PC-3 (cell line): ENCODE measurements at regions not wholly inside any gene's neighbourhood (a gene's known extent, or its start where the extent isn't known, plus 50 kb on each side); places are given as distances from the start of the nearest gene placed in this dataset.
"Not testable (repeated sequence)": the region's sequence is repeated elsewhere in the genome, so short reads cannot be mapped to it uniquely, and the experiment has no call there.

ENCODE experiments used
- ATAC-seq: fragments of 200-7000 bp; cut with Tn5 transposase; 2 replicates; pipeline ENCODE4 v1.9.1; 2020; ENCODE audit warnings: mild to moderate bottlenecking, moderate library complexity
- BruUV-seq: library from RNA; stranded (reverse); fragments of 400-500 nt; replicated peaks from 2 replicates; lab custom pipeline; 2021; lab: Mats Ljungman, UMichigan
- CTCF ChIA-PET: fragments of 300-600 bp; sonication (Branson Sonifier 250); formaldehyde crosslinking; loops from one replicate; lab custom pipeline; 2022; ENCODE audit warnings: antibody characterized with exemption; lab: Charles Lee
- POLR2A ChIA-PET: fragments of 300-600 bp; sonication (Branson Sonifier 250); formaldehyde crosslinking; loops from one replicate; lab custom pipeline; 2022; ENCODE audit warnings: antibody characterized with exemption; ENCODE audit not compliant: unreplicated experiment; lab: Charles Lee
- DNase-seq: peaks from one replicate; pipeline ENCODE4 v3.0.0-alpha.2; 2015
- H2AFZ ChIP-seq: fragments of 300-600 bp; sonication (generic); 2 replicates; pipeline ENCODE4 v1.6.0; 2016; ENCODE audit warnings: antibody characterized with exemption, low read length
- H3F3A ChIP-seq: fragments of 300-600 bp; sonication (generic); one replicate; pipeline ENCODE4 v1.6.0; 2017; ENCODE audit warnings: antibody characterized with exemption, low read length, control low read depth, mild to moderate bottlenecking; ENCODE audit not compliant: unreplicated experiment
- H3K27ac ChIP-seq: fragments of 300-600 bp; sonication (generic); 2 replicates; pipeline ENCODE4 v1.5.1; 2016; ENCODE audit warnings: mild to moderate bottlenecking, low read length
- H3K27me3 ChIP-seq: fragments of 300-600 bp; sonication (generic); 2 replicates; pipeline ENCODE4 v1.6.1; 2016; ENCODE audit warnings: low read length, mixed read lengths
- H3K36me3 ChIP-seq: fragments of 300-600 bp; sonication (generic); 2 replicates; pipeline ENCODE4 v1.6.1; 2016; ENCODE audit warnings: low read depth, mixed run types, low read length, mixed read lengths
- H3K4me1 ChIP-seq: fragments of 300-600 bp; sonication (generic); 2 replicates; pipeline ENCODE4 v1.5.1; 2016; ENCODE audit warnings: low read length; ENCODE audit not compliant: insufficient read depth
- H3K4me2 ChIP-seq: fragments of 300-600 bp; sonication (generic); 2 replicates; pipeline ENCODE4 v1.6.0; 2016; ENCODE audit warnings: low read length
- H3K4me3 ChIP-seq: fragments of 300-600 bp; sonication (generic); 2 replicates; pipeline ENCODE4 v1.5.1; 2016; ENCODE audit warnings: mild to moderate bottlenecking, low read length, mixed read lengths
- H3K79me2 ChIP-seq: fragments of 300-600 bp; sonication (generic); 2 replicates; pipeline ENCODE4 v1.6.1; 2017; ENCODE audit warnings: low read length, mixed read lengths
- H3K9ac ChIP-seq: fragments of 300-600 bp; sonication (generic); 2 replicates; pipeline ENCODE4 v1.6.0; 2016; ENCODE audit warnings: mild to moderate bottlenecking, low read length
- H3K9me2 ChIP-seq: fragments of 300-600 bp; sonication (generic); replicated peaks from 2 replicates; pipeline ENCODE4 v1.6.1; 2016; ENCODE audit warnings: mixed run types, low read length, mixed read lengths
- H3K9me3 ChIP-seq: fragments of 300-600 bp; sonication (generic); 2 replicates; pipeline ENCODE4 v1.6.1; 2016; ENCODE audit warnings: low read length, mixed read lengths
- H4K20me1 ChIP-seq: fragments of 300-600 bp; sonication (generic); 2 replicates; pipeline ENCODE4 v1.6.1; 2016; ENCODE audit warnings: low read length, mixed read lengths
- EZH2 ChIP-seq: fragments of 300-600 bp; sonication (generic); IDR thresholded peaks from one replicate; pipeline ENCODE4 v1.6.1; 2017; ENCODE audit warnings: antibody characterized with exemption, mild to moderate bottlenecking, low read length; ENCODE audit not compliant: unreplicated experiment
- EZH2phosphoT487 ChIP-seq: fragments of 300-600 bp; sonication (generic); IDR thresholded peaks from 2 replicates; pipeline ENCODE4 v1.6.1; 2018; ENCODE audit warnings: mild to moderate bottlenecking, antibody characterized with exemption, low read length, borderline replicate concordance
- intact Hi-C: fragments of 100-400 bp; cut with micrococcal nuclease; formaldehyde crosslinking; loops from 2 replicates; pipeline ENCODE4 v1.9.0; 2023
- TF ChIP-seq, protein P1 (sequence below): fragments of 300-600 bp; sonication (generic); conservative IDR thresholded peaks from 2 replicates; pipeline ENCODE4 v1.5.1; 2017; ENCODE audit warnings: antibody characterized with exemption, low read depth, mild to moderate bottlenecking, low read length

DNA sequence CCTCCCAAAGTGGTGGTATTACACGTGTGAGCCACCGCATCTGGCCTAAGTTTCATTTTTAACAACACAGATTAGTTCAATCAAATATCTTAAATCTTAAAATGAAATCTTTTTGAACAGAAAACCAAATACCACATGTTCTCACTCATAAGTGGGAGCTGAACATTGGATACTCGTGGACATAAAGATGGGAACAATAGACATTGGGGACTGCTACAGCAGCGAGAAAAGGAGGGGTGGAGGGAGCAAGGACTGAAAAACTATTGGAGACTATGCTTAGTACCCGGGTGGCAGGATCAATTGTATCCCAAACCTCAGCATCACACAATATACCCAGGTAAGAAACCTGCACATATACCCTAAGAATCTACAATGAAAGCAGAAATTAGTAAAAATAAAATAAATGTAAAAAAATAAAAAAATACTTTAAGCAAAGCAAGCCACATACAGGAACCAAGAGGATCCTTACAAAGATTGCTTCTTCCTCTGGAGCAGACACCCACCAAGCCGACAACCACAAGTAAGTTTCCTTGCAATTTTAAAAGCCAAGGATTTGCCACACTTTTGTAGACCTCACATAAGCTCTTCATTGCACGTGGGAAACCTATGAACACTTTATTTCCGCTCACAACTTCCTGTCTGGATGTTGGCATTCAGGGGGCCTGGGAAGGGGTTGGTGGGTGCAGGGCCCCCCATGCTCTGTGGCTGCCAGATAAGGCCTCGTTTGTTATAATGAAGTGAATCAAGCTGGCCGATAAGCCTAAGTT, 147.9 kb downstream of the MYCN start:
- no TSS peak for BruUV-seq
- Histone ChIP-seq H3K79me2 (no peaks in the 10 kb centered on the region), H4K20me1 (no peaks in the 10 kb centered on the region), H3K36me3 (no peaks in the 10 kb centered on the region), H3K27me3 (no peaks in the 10 kb centered on the region), H3F3A (no peaks in the 10 kb centered on the region), H3K4me1 (no peaks in the 10 kb centered on the region), H3K9me3 (no peaks in the 10 kb centered on the region), H3K9ac (no peak overlapping the region), H3K27ac (no peak overlapping the region), H3K9me2 (no peaks in the 10 kb centered on the region), H2AFZ (no peak overlapping the region), H3K4me2 (no peak overlapping the region), H3K4me3 (no peak overlapping the region)
- POLR2A ChIA-PET = interaction anchor here (0.6 kb wide), 1 partner anchor 381 kb away, joined by 34 read pairs; no protein-coding TSS in a partner anchor
- TF ChIP-seq EZH2 (no peak), EZH2phosphoT487 (no peak)
- TF ChIP-seq, protein P1, sequence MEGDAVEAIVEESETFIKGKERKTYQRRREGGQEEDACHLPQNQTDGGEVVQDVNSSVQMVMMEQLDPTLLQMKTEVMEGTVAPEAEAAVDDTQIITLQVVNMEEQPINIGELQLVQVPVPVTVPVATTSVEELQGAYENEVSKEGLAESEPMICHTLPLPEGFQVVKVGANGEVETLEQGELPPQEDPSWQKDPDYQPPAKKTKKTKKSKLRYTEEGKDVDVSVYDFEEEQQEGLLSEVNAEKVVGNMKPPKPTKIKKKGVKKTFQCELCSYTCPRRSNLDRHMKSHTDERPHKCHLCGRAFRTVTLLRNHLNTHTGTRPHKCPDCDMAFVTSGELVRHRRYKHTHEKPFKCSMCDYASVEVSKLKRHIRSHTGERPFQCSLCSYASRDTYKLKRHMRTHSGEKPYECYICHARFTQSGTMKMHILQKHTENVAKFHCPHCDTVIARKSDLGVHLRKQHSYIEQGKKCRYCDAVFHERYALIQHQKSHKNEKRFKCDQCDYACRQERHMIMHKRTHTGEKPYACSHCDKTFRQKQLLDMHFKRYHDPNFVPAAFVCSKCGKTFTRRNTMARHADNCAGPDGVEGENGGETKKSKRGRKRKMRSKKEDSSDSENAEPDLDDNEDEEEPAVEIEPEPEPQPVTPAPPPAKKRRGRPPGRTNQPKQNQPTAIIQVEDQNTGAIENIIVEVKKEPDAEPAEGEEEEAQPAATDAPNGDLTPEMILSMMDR = no peak
- intact Hi-C loops = no loop called here
- DNase-seq = no peak
- no peak for ATAC-seq
- CTCF ChIA-PET = no interaction called here

DNA sequence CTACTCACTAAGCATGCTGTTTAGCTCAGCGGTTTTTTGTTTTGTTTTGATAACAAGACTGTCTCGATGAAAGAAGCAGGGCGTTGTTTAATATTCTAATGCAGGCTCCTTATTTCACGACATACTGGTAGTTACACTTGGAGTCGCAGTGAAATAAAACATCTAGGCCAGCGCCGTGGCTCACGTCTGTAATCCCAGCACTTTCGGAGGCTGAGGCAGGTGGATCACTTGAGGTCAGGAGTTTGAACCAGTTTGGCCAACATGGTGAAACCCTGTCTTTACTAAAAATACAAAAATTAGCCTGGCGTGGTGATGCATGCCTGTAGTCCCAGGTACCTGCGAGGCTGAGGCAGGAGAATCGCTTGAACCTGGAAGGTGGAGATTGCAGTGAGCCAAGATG, 145.8 kb downstream of the MYCN start:
- H3K36me3 ChIP-seq, H3K9me3 ChIP-seq, H3K4me2 ChIP-seq, H2AFZ ChIP-seq, H3K9ac ChIP-seq, H3K4me3 ChIP-seq, BruUV-seq, H3F3A ChIP-seq, DNase-seq, H3K27me3 ChIP-seq, H3K79me2 ChIP-seq, H4K20me1 ChIP-seq, H3K9me2 ChIP-seq, ATAC-seq, H3K4me1 ChIP-seq, intact Hi-C loops, H3K27ac ChIP-seq, CTCF ChIA-PET, POLR2A ChIA-PET: not testable (repeated sequence)

DNA sequence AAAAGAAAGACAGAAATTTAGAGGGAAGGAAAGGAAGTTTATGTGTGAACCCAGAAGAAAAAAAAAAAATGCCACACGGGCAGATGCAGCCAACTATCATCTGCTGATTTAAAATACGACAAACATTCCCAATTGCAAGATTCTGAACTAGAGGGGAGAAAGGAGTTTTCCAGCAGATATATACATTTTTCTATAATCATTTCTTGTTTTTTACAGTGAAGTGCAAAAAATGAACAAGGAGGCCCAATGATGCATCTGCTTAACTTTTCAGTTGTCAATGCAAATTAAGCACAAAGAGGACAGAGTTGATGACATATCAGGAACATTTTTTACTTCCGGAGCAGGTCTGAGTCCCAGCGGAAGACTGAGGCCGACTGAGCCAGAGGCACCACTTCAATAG, 144.7 kb downstream of the MYCN start:
- no TSS peak for BruUV-seq
- H3K36me3 ChIP-seq = no peaks in the 10 kb centered on the region
- no peaks in the 10 kb centered on the region for H4K20me1 ChIP-seq
- intact Hi-C loops = no loop called here
- no peak overlapping the region for H2AFZ ChIP-seq
- TF ChIP-seq EZH2 (no peak), EZH2phosphoT487 (no peak)
- TF ChIP-seq, protein P1 = no peak
- H3K4me1 ChIP-seq = no peaks in the 10 kb centered on the region
- POLR2A ChIA-PET = no interaction called here
- no peak overlapping the region for H3K9ac ChIP-seq
- no peak overlapping the region for H3K4me2 ChIP-seq
- no peaks in the 10 kb centered on the region for H3F3A ChIP-seq
- no peaks in the 10 kb centered on the region for H3K9me2 ChIP-seq
- no peaks in the 10 kb centered on the region for H3K79me2 ChIP-seq
- H3K27me3 ChIP-seq = no peaks in the 10 kb centered on the region
- CTCF ChIA-PET = no interaction called here
- no peak for DNase-seq
- H3K27ac ChIP-seq = no peak overlapping the region
- H3K9me3 ChIP-seq = no peaks in the 10 kb centered on the region
- ATAC-seq = no peak
- no peak overlapping the region for H3K4me3 ChIP-seq
